Ishikawa (cell line): ENCODE measurements at regions not wholly inside any gene's neighbourhood (a gene's known extent, or its start where the extent isn't known, plus 50 kb on each side); places are given as distances from the start of the nearest gene placed in this dataset.

ENCODE experiments used
- CEBPB ChIP-seq: IDR thresholded peaks from 2 replicates; pipeline ENCODE4 v1.6.1; 2012
- CREB1 ChIP-seq: IDR thresholded peaks from 2 replicates; pipeline ENCODE4 v1.6.1; 2012; ENCODE audit warnings: low read depth
- EGR1 ChIP-seq: IDR thresholded peaks from 2 replicates; pipeline ENCODE4 v1.6.1; 2012
- EP300 ChIP-seq: IDR thresholded peaks from 2 replicates; pipeline ENCODE4 v1.6.1; 2012; ENCODE audit warnings: borderline replicate concordance
- FOXM1 ChIP-seq: IDR thresholded peaks from 2 replicates; pipeline ENCODE4 v1.6.1; 2012; ENCODE audit warnings: low read depth, borderline replicate concordance
- MAX ChIP-seq: IDR thresholded peaks from 2 replicates; pipeline ENCODE4 v1.6.1; 2012
- NFIC ChIP-seq: IDR thresholded peaks from 2 replicates; pipeline ENCODE4 v1.6.1; 2012
- RAD21 ChIP-seq: IDR thresholded peaks from 2 replicates; pipeline ENCODE4 v1.6.1; 2012; ENCODE audit warnings: low read depth
- TAF1 ChIP-seq: IDR thresholded peaks from 2 replicates; pipeline ENCODE4 v1.6.1; 2012; ENCODE audit warnings: low read depth, mild to moderate bottlenecking
- TCF12 ChIP-seq: IDR thresholded peaks from 2 replicates; pipeline ENCODE4 v1.6.1; 2012; ENCODE audit warnings: low read depth
- TEAD4 ChIP-seq: IDR thresholded peaks from 2 replicates; pipeline ENCODE4 v1.6.1; 2012
- YY1 ChIP-seq: IDR thresholded peaks from 2 replicates; pipeline ENCODE4 v1.6.1; 2012; ENCODE audit warnings: low read depth
- ZBTB7A ChIP-seq: IDR thresholded peaks from 2 replicates; pipeline ENCODE4 v1.6.1; 2012; ENCODE audit warnings: low read depth
- TF ChIP-seq, protein P1 (sequence below): IDR thresholded peaks from 2 replicates; pipeline ENCODE4 v1.6.1; 2012; ENCODE audit warnings: low read depth, mild to moderate bottlenecking
- TF ChIP-seq, protein P2 (sequence below): IDR thresholded peaks from 2 replicates; pipeline ENCODE4 v1.6.1; 2012

- TF ChIP-seq TAF1 (no peak), MAX (no peak), CREB1 (no peak), RAD21 (no peak), YY1 (no peak), FOXM1 (no peak), NFIC (no peak), EGR1 (no peak), ZBTB7A (no peak), CEBPB (no peak)
- TF ChIP-seq, protein P1, sequence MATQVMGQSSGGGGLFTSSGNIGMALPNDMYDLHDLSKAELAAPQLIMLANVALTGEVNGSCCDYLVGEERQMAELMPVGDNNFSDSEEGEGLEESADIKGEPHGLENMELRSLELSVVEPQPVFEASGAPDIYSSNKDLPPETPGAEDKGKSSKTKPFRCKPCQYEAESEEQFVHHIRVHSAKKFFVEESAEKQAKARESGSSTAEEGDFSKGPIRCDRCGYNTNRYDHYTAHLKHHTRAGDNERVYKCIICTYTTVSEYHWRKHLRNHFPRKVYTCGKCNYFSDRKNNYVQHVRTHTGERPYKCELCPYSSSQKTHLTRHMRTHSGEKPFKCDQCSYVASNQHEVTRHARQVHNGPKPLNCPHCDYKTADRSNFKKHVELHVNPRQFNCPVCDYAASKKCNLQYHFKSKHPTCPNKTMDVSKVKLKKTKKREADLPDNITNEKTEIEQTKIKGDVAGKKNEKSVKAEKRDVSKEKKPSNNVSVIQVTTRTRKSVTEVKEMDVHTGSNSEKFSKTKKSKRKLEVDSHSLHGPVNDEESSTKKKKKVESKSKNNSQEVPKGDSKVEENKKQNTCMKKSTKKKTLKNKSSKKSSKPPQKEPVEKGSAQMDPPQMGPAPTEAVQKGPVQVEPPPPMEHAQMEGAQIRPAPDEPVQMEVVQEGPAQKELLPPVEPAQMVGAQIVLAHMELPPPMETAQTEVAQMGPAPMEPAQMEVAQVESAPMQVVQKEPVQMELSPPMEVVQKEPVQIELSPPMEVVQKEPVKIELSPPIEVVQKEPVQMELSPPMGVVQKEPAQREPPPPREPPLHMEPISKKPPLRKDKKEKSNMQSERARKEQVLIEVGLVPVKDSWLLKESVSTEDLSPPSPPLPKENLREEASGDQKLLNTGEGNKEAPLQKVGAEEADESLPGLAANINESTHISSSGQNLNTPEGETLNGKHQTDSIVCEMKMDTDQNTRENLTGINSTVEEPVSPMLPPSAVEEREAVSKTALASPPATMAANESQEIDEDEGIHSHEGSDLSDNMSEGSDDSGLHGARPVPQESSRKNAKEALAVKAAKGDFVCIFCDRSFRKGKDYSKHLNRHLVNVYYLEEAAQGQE: no peak
- TF ChIP-seq, protein P2, sequence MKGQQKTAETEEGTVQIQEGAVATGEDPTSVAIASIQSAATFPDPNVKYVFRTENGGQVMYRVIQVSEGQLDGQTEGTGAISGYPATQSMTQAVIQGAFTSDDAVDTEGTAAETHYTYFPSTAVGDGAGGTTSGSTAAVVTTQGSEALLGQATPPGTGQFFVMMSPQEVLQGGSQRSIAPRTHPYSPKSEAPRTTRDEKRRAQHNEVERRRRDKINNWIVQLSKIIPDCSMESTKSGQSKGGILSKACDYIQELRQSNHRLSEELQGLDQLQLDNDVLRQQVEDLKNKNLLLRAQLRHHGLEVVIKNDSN: no peak
Observed at GRCh38 chr13:58660826-58661225, 1029.3 kb downstream of the PCDH17 start.

- TF ChIP-seq TEAD4: no peak
- TF ChIP-seq EGR1: no peak
- no peak for TF ChIP-seq EP300
- TF ChIP-seq MAX: no peak
- no peak for TF ChIP-seq TAF1
- TF ChIP-seq, protein P2: no peak
Observed at GRCh38 chr13:58666331-58666730, 1034.8 kb downstream of the PCDH17 start.

GRCh38 chr13:58667096-58667495 lies 1035.6 kb downstream of the PCDH17 start:
- TF ChIP-seq TCF12: no peak
- no peak for TF ChIP-seq TEAD4
- no peak for TF ChIP-seq YY1
- TF ChIP-seq CREB1: no peak
- TF ChIP-seq, protein P1: no peak
- TF ChIP-seq FOXM1: no peak
- TF ChIP-seq MAX: no peak
- no peak for TF ChIP-seq TAF1
- no peak for TF ChIP-seq RAD21
- no peak for TF ChIP-seq ZBTB7A

DNA sequence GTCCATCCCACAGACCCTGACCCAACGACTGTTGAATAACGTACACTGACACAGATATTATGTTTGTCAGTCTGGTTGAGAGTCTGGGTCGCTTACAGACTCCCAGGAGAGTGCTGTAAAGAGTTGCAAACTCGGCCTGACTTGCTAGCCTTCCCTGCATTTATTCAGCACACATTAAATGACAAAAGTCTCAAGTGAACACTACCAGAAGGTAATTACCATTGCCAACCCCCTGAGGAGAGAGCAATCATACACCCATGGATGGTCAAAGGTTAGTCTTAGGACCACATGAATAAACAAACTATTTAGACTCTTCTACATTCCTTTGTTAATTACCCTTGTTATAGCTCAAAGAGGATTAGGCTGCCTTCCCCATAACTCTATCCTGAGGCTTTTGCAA lies 1048.6 kb downstream of the PCDH17 start:
- TF ChIP-seq, protein P1: no peak

DNA sequence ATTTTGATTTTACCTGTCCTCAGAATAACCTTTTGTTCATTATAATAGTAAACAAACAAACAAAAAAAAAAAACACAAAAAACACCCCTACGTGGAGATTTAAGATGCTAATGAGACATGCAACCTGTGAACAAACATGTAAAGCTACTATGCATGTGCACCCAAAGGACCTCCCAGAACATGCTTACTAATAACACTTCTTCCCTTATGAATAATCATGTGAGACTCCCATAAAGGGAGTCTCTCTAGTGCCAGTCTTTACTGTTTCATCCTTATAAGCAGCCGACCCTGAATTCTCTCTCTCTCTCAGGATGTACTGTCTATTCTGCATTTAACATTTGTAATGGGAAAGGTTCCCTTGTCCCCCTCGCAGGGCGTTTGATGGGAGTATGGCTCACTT lies 1051.1 kb downstream of the PCDH17 start:
- TF ChIP-seq ZBTB7A (no peak), FOXM1 (no peak), NFIC (no peak), MAX (no peak), TAF1 (no peak), RAD21 (no peak), YY1 (no peak), TCF12 (no peak), TEAD4 (no peak), CEBPB (no peak), EGR1 (no peak), CREB1 (no peak), EP300 (no peak)
- TF ChIP-seq, protein P2: no peak
- TF ChIP-seq, protein P1: no peak
